ENCODE measurements at regions not wholly inside any gene's neighbourhood (a gene's known extent, or its start where the extent isn't known, plus 50 kb on each side); places are given as distances from the start of the nearest gene placed in this dataset.
A peak's percentile ranks its signal among the peaks of the same experiment; 100 is the strongest.

- no peak for DNase-seq
- no peak for TF ChIP-seq EP300 (IDR thresholded peaks at IDR 0.05)
- no peak for TF ChIP-seq CTCF (IDR thresholded peaks at IDR 0.05)
- TF ChIP-seq POLR2A (IDR thresholded peaks at IDR 0.05): no peak
- TF ChIP-seq POLR2AphosphoS5 (IDR thresholded peaks at IDR 0.05): no peak
- ATAC-seq (ENCODE audit: low FRiP score in 2 of 2): no peak
- H3K36me3 ChIP-seq: no peaks in the 10 kb centered on the region
- H3K4me1 ChIP-seq: peaks cover 0 to 4% (median 0%) of the 10 kb centered on the region in 4 donors
- no peaks in the 10 kb centered on the region for H3K9me3 ChIP-seq
- no peak overlapping the region for H3K4me3 ChIP-seq
- no peaks in the 10 kb centered on the region for H3K27me3 ChIP-seq
- WGBS, 2 donors: 74 to 78% methylated on average over 4 of the region's 4 CpGs
- H3K27ac ChIP-seq: no peak overlapping the region
Measured at GRCh38 chr13:71382285-71382684, 484.7 kb downstream of the DACH1 start.

GRCh38 chr13:71380191-71380590 lies 486.8 kb downstream of the DACH1 start:
- WGBS, 2 donors: 76 to 79% methylated on average over 2 of the region's 2 CpGs
- Histone ChIP-seq H3K27me3 (no peaks in the 10 kb centered on the region), H3K4me1 (peaks cover 0 to 4% (median 0%) of the 10 kb centered on the region in 4 donors), H3K4me3 (no peak overlapping the region), H3K9me3 (no peaks in the 10 kb centered on the region), H3K27ac (peak overlapping the region in 1 of 4 donors; percentile 83), H3K36me3 (no peaks in the 10 kb centered on the region)
- no peak for ATAC-seq (ENCODE audit: low FRiP score in 2 of 2)
- no peak for DNase-seq
- no peak for TF ChIP-seq CTCF (IDR thresholded peaks at IDR 0.05)
- no peak for TF ChIP-seq POLR2AphosphoS5 (IDR thresholded peaks at IDR 0.05)
- no peak for TF ChIP-seq POLR2A (IDR thresholded peaks at IDR 0.05)

GRCh38 chr13:71378961-71379905 lies 487.8 kb downstream of the DACH1 start:
- no peaks in the 10 kb centered on the region for H3K9me3 ChIP-seq
- no peaks in the 10 kb centered on the region for H3K27me3 ChIP-seq
- H3K4me1 ChIP-seq: peaks cover 0 to 4% (median 0%) of the 10 kb centered on the region in 4 donors
- peak overlapping the region in 3 of 4 donors; percentile 9 to 33 (median 26) for H3K4me3 ChIP-seq
- 33 to 34% methylated on average over 5 of the region's 5 CpGs for WGBS, 2 donors
- no peak for ATAC-seq (ENCODE audit: low FRiP score in 2 of 2)
- DNase-seq: no peak
- no peaks in the 10 kb centered on the region for H3K36me3 ChIP-seq
- peak overlapping the region; percentile 60 to 83 (median 72) for H3K27ac ChIP-seq
- no peak for TF ChIP-seq POLR2A (IDR thresholded peaks at IDR 0.05)
- no peak for TF ChIP-seq POLR2AphosphoS5 (IDR thresholded peaks at IDR 0.05)
- no peak for TF ChIP-seq EP300 (IDR thresholded peaks at IDR 0.05)
- TF ChIP-seq CTCF (IDR thresholded peaks at IDR 0.05): no peak

GRCh38 chr13:71374471-71375049 lies 492.4 kb downstream of the DACH1 start:
- DNase-seq: no peak
- no peak for ATAC-seq (ENCODE audit: low FRiP score in 2 of 2)
- 80 to 85% methylated on average over 3 of the region's 3 CpGs for WGBS, 2 donors

More at GRCh38 chr13:71374471-71375049, 492.4 kb downstream of the DACH1 start:
- Histone ChIP-seq H3K4me1 (no peaks in the 10 kb centered on the region), H3K4me3 (no peak overlapping the region), H3K27ac (no peak overlapping the region), H3K27me3 (no peaks in the 10 kb centered on the region), H3K9me3 (no peaks in the 10 kb centered on the region), H3K36me3 (no peaks in the 10 kb centered on the region)
- no peak for TF ChIP-seq EP300 (IDR thresholded peaks at IDR 0.05)
- TF ChIP-seq POLR2A (IDR thresholded peaks at IDR 0.05): no peak
- no peak for TF ChIP-seq POLR2AphosphoS5 (IDR thresholded peaks at IDR 0.05)
- TF ChIP-seq CTCF (IDR thresholded peaks at IDR 0.05): no peak
